Activated T-helper 1 cell treated with anti-CD3 and anti-CD28 coated beads, Interleukin-12 subunit alpha, Interleukin-12 subunit beta, Interleukin-2, Interleukin-4 antibody, amounts not matched to agents 30 ng/mL and 10 ng/mL and 1 ng/mL, durations not matched to agents 14 hours and 24 hours and 36 hours (primary cell): ENCODE measurements at regions not wholly inside any gene's neighbourhood (a gene's known extent, or its start where the extent isn't known, plus 50 kb on each side); places are given as distances from the start of the nearest gene placed in this dataset.
"Not testable (repeated sequence)": the region's sequence is repeated elsewhere in the genome, so short reads cannot be mapped to it uniquely, and the experiment has no call there.

Experiments used
- DNase-seq: peaks from one replicate; pipeline ENCODE4 v3.0.0; 2021; ENCODE audit warnings: low spot score
- H3K27ac Mint-ChIP-seq: one replicate; pipeline ENCODE4 v1.8.0; 2021; ENCODE audit warnings: mild to moderate bottlenecking, mixed read lengths
- H3K27me3 Mint-ChIP-seq: one replicate; pipeline ENCODE4 v1.8.0; 2022; ENCODE audit warnings: mild to moderate bottlenecking, moderate library complexity, mixed read lengths; ENCODE audit not compliant: insufficient read depth
- H3K36me3 Mint-ChIP-seq: one replicate; pipeline ENCODE4 v1.8.0; 2021; ENCODE audit warnings: low read depth, mixed read lengths
- H3K4me1 Mint-ChIP-seq: one replicate; pipeline ENCODE4 v1.8.0; 2021; ENCODE audit warnings: low read depth, mixed read lengths
- H3K4me3 Mint-ChIP-seq: one replicate; pipeline ENCODE4 v1.8.0; 2021; ENCODE audit warnings: mild to moderate bottlenecking, moderate library complexity, mixed read lengths
- H3K9me3 Mint-ChIP-seq: one replicate; pipeline ENCODE4 v1.8.0; 2021; ENCODE audit warnings: mixed read lengths
- intact Hi-C: fragments of 100-400 bp; cut with micrococcal nuclease; formaldehyde crosslinking; loops from one replicate; pipeline ENCODE4 v1.15.1; 2024

DNA sequence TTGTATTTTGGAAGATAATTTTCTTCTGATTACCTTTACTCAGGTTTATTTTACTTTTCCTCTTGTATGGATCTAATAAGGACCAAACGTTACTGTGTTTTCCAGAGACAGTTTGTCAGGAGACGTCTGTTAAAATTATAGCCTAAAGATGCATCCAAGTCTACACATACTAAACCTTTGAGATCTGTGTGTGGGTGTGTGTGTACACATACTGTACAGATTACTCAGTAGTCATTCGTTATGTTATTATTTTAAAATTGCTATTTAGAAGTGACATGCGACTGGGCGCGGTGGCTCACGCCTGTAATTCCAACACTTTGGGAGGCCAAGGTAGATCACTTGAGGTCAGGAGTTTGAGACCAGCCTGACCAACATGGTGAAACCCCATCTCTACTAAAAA, 51.6 kb upstream of the CNTLN start:
- DNase-seq, result no peak
- H3K36me3 Mint-ChIP-seq, result no peaks in the 10 kb centered on the region
- no peak overlapping the region for H3K27ac Mint-ChIP-seq
- no peaks in the 10 kb centered on the region for H3K27me3 Mint-ChIP-seq
- H3K4me3 Mint-ChIP-seq, result no peak overlapping the region
- intact Hi-C loops, result no loop called here
- H3K9me3 Mint-ChIP-seq, result no peaks in the 10 kb centered on the region
- H3K4me1 Mint-ChIP-seq, result no peaks in the 10 kb centered on the region

DNA sequence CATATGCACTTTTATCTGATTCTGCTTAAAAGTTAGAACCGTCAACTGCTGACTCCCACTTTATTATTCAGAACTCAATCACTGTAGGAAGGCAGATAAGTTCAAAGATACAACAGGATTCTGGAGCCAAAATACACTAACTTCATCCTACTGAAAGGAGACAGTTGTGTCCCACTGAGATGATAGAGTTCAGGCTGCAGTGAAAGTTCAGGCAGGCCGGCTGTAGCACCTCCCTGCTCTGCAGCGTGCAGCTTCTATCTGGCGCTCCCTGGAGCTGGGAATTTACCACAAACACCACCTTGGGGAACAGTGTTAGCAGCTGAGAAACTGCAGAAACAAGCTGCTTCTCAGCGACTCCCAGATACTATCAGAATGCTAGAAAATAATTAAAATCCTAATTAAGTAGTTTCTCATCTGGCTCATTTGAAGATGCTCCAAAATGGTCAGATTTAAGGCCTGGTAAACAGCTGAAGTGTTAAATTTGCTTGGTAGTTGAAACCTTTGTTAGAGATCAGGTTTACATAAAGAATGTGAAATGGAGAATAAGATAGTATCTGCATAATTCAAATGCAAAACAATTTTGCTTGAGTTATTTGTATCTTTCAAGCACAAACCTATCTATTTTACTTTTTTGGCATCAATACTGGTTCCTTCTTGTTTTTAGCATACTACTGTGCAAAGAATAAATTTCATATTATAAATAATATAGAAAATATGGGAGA, 52.3 kb upstream of the CNTLN start:
- Mint-ChIP-seq H3K9me3 (no peaks in the 10 kb centered on the region), H3K4me1 (no peaks in the 10 kb centered on the region), H3K27me3 (no peaks in the 10 kb centered on the region), H3K27ac (no peak overlapping the region), H3K36me3 (no peaks in the 10 kb centered on the region), H3K4me3 (no peak overlapping the region)
- intact Hi-C loops, result no loop called here
- no peak for DNase-seq

DNA sequence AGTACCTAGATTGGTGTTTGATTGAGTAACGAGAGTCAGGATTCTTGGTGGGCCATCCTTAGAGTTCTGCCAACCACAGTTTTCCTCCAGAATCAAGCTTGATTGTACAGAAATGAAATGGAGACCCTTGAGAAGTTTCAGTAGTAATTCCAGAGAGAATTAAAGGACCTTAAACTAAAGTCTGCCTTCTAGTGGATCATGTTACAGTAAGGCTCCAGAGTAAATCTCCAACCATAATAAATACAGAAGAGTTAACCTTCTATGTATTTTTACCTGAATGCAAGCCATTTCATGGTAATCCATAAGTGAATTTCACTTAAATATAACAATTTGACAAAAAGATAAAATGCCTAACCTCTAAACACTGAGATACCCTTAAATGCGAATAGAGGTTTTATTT, 53.0 kb upstream of the CNTLN start:
- Mint-ChIP-seq H3K9me3 (no peaks in the 10 kb centered on the region), H3K27me3 (no peaks in the 10 kb centered on the region), H3K36me3 (no peaks in the 10 kb centered on the region), H3K4me1 (no peaks in the 10 kb centered on the region), H3K4me3 (no peak overlapping the region), H3K27ac (no peak overlapping the region)
- no peak for DNase-seq
- intact Hi-C loops, result no loop called here

DNA sequence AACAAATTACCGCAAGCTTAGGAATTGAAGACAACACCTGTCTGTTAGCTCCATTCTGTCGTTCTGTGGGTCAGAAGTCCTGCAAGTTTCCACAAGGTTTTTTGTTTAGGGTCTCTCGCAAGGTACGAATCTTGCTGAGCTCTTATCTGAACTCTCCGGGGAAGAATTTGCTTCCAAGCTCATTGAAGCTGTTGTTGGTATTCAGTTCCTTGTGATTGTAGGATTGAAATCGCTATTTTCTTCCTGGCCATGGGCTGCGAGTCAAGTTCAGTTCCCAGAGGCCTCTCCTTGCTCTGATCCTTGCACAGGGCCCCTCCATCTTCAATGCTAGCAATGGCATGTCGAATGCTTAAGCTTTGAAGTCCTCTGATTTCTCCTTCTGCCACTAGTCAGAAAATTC, 53.5 kb upstream of the CNTLN start:
- no peak overlapping the region for H3K4me3 Mint-ChIP-seq
- DNase-seq, result no peak
- H3K4me1 Mint-ChIP-seq, result no peaks in the 10 kb centered on the region
- no peaks in the 10 kb centered on the region for H3K9me3 Mint-ChIP-seq
- no peaks in the 10 kb centered on the region for H3K36me3 Mint-ChIP-seq
- intact Hi-C loops, result no loop called here
- H3K27ac Mint-ChIP-seq, result no peak overlapping the region
- no peaks in the 10 kb centered on the region for H3K27me3 Mint-ChIP-seq

DNA sequence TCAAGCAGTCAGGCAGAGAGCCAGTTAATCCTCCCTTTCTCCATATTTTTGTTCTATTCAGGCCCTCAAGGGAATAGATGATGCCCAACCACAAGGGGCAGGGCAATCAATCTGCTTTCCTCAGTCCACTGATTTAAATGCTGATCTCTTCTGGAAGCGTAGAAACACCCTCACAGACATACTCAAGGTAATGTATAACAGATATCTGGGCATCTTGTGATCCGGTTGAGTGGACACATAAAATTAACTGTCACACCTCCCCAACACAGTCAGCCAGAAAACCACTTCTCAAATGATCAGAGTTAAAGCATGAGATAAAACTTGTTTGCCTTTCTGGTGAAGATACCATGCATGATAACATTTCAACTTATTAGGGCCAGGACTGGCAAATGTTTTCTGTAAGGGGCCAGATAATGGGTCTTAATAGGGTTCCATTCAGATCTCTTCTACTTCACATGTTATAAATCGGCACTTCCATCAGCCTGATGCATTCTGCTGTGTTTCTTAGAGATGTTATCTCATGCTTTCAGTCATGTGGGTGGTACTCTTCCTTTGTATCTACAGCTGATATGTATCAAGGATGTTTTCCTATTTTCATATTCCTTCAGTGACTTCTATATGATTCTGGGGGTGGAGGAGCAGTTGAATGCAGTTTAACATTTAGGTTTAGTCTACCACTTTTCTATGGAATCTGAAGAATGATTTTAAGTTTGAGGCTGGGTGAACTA, 58.9 kb upstream of the CNTLN start:
- Mint-ChIP-seq H3K4me3 (no peak overlapping the region), H3K36me3 (no peaks in the 10 kb centered on the region), H3K9me3 (no peaks in the 10 kb centered on the region), H3K4me1 (no peaks in the 10 kb centered on the region), H3K27ac (no peak overlapping the region), H3K27me3 (no peaks in the 10 kb centered on the region)
- intact Hi-C loops, result no loop called here
- DNase-seq, result no peak

DNA sequence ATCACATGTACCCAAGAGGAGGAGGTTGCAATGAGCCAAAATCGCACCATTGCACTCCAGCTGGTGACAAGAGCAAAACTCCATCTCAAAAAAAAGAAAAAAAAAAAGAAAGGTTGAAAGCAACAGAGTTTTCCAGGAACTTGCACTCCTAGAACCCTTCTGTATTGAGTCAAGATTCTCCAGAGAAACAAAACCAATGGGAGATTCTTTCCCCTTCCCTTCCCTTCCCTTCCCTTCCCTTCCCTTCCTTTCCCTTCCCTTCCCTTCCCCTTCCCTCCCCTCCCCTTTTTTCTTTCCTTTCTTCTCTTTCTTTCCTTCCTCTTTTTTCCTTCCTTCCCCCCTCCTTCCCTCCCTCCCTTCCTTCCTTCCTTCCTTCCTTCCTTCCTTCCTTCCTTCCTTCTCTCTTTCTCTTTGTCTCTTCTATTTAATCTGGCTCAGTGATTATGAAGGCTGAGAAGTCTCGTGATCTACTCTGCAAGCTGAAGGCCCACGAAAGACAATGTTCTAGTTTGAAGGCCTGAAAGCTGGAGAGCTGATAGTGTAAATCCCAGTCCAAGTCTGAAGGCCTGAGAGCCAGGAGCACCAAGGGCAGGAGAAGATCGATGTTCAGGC, 59.6 kb upstream of the CNTLN start:
- Mint-ChIP-seq H3K4me3 (no peak overlapping the region), H3K36me3 (no peaks in the 10 kb centered on the region), H3K27ac (no peak overlapping the region), H3K4me1 (no peaks in the 10 kb centered on the region), H3K27me3 (no peaks in the 10 kb centered on the region), H3K9me3 (no peaks in the 10 kb centered on the region)
- intact Hi-C loops, result no loop called here
- DNase-seq, result no peak

DNA sequence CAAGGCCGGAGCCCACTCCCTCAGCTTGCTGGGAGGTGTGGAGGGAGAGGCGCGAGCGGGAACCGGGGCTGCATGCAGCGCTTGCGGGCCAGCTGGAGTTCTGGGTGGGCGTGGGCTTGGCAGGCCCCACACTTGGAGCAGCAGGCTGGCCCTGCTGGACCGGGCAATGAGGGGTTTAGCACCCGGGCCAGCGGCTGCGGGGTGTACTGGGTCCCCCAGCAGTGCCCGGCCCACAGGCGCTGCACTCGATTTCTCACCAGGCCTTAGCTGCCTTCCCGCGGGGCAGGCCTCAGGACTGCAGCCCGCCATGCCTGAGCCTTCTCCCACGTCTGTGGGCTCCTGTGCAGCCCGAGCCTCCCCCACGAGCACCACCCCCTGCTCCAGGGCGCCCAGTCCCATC, 62.3 kb upstream of the CNTLN start:
- H3K4me1 Mint-ChIP-seq, H3K27me3 Mint-ChIP-seq, H3K9me3 Mint-ChIP-seq, H3K4me3 Mint-ChIP-seq, H3K36me3 Mint-ChIP-seq, DNase-seq, H3K27ac Mint-ChIP-seq, intact Hi-C loops: not testable (repeated sequence)

DNA sequence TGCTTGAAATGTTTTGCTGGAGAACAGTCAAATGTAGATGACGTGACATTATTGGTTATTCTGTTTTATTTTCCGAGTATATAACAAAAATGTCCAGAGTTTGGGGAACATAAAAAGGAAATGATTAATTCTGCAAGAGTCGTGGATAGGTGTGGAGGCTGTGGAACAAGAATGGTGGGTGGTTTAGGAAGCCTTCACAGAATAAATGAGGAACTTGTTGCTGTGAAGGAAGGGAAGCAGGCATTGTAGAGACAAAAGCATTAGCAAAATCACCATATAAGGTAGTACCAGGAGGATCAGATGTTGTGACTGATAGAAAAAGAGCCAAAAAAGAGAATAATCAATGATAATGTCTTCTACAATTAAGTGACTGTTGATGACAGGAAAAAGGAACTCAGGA, 66.2 kb upstream of the CNTLN start:
- DNase-seq, result no peak
- no peaks in the 10 kb centered on the region for H3K4me1 Mint-ChIP-seq
- H3K4me3 Mint-ChIP-seq, result no peak overlapping the region
- no peaks in the 10 kb centered on the region for H3K9me3 Mint-ChIP-seq
- intact Hi-C loops, result no loop called here
- H3K27me3 Mint-ChIP-seq, result no peaks in the 10 kb centered on the region
- H3K27ac Mint-ChIP-seq, result no peak overlapping the region
- no peaks in the 10 kb centered on the region for H3K36me3 Mint-ChIP-seq

DNA sequence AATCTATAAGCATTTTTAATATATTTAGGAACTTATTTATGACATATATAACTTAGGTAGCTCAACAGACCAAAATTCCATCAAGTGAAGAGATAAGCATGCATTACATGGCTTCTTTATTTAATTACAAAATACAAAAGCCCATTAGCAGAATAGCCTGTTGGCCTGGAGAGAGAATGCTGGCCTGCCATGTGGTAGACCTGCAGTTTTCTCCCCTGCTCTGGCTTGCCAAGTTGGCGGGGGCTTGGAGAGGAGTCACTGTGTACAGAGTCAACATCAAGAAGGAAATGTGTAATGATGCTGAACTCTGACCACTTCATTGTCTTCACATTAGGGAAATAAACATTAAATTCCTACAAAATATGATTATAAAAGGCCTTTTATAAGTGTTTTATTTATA, 69.8 kb upstream of the CNTLN start:
- no peak for DNase-seq
- no peaks in the 10 kb centered on the region for H3K9me3 Mint-ChIP-seq
- no peaks in the 10 kb centered on the region for H3K27me3 Mint-ChIP-seq
- H3K4me3 Mint-ChIP-seq, result no peak overlapping the region
- H3K36me3 Mint-ChIP-seq, result no peaks in the 10 kb centered on the region
- intact Hi-C loops, result no loop called here
- no peak overlapping the region for H3K27ac Mint-ChIP-seq
- no peaks in the 10 kb centered on the region for H3K4me1 Mint-ChIP-seq

DNA sequence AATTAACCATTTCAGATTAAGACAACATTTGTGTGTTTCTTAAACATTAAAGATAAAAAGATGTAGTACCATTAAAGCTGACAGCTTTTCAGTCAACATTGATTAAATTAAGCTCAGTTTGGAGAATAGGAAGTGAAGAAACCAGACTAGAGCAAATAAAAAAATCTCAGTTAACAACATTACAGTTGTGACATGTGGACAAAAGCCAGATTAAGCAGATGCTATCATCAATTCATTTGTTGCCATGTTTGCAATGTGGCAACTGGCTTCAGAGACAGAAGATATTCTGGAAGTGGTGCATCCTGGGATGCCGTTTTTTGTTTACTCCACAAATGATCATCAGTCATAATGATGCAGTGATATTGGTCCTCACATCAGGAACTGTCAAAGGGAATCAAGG, 70.3 kb upstream of the CNTLN start:
- no peaks in the 10 kb centered on the region for H3K4me1 Mint-ChIP-seq
- intact Hi-C loops, result no loop called here
- no peaks in the 10 kb centered on the region for H3K27me3 Mint-ChIP-seq
- no peaks in the 10 kb centered on the region for H3K36me3 Mint-ChIP-seq
- H3K4me3 Mint-ChIP-seq, result no peak overlapping the region
- no peaks in the 10 kb centered on the region for H3K9me3 Mint-ChIP-seq
- DNase-seq, result no peak
- no peak overlapping the region for H3K27ac Mint-ChIP-seq

DNA sequence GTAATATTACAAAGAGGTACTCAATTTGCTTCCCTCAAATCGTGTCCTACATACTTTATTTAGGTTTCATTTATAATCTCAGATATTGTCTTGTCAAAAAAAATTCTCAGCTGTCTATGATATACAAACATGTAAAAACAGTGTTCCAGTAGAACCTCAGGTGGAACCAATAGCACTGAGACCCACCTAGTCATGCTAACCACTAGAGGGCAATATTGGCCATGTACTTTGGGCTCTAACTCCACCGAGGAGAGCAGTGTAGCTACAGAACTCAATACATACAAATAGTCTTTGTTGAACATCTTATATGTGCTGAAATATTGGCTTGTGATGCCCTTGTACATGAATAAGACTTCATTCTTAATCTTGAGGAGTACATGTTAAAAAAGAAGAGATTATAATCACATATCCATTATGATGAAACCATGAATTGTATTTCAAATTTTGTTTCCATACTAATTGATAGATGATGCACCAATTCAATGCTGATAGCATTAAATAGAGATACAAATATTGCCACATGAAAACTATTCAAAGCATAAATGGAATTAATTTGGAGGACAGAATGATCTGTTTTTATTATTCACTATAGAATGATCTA, 71.2 kb upstream of the CNTLN start:
- Mint-ChIP-seq H3K4me3 (no peak overlapping the region), H3K36me3 (no peaks in the 10 kb centered on the region), H3K27ac (no peak overlapping the region), H3K4me1 (no peaks in the 10 kb centered on the region), H3K9me3 (no peaks in the 10 kb centered on the region), H3K27me3 (no peaks in the 10 kb centered on the region)
- intact Hi-C loops, result loop anchor here (1.0 kb wide), 1 partner anchor 400 kb away; no protein-coding TSS in a partner anchor
- no peak for DNase-seq

DNA sequence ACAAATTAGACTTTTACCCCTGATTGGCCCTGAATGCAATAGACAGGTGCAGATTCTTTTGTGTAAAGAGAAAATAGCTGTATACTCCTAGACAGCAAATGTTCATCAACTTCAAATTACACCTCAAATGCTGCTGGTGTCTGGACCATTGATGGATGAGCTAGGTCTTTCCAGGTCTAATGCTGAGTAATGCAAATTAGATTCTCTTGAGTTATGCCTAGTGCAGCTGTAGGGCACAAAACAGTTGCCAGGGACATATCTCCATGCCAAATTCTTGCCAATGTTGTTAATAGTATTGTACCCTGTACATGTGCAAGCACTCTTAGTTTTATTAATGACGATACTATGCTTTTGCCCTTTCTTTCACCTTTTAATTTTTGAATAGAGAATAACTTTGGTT, 72.3 kb upstream of the CNTLN start:
- H3K27me3 Mint-ChIP-seq, result no peaks in the 10 kb centered on the region
- DNase-seq, result no peak
- no peaks in the 10 kb centered on the region for H3K36me3 Mint-ChIP-seq
- no peaks in the 10 kb centered on the region for H3K4me1 Mint-ChIP-seq
- no peaks in the 10 kb centered on the region for H3K9me3 Mint-ChIP-seq
- intact Hi-C loops, result no loop called here
- H3K4me3 Mint-ChIP-seq, result no peak overlapping the region
- no peak overlapping the region for H3K27ac Mint-ChIP-seq

DNA sequence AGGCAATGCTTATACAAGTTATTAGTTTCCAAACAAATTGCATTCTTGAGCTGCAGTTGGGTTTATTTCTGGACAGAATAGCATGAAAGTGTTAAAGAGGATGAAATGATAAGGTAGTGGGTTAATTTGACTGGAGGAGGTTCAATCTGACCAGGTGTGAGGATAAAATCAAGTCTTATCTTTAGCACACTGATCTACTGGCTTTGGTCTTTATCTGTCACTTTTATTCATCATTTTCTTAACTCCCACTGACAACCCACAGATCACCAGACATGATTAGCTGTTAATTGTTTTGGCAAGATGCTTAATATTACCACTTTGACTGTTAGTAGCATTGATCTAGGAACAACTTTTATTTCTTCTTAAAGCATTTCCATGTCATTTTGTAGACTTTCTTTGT, 74.4 kb upstream of the CNTLN start:
- H3K4me1 Mint-ChIP-seq, result no peaks in the 10 kb centered on the region
- no peaks in the 10 kb centered on the region for H3K27me3 Mint-ChIP-seq
- H3K9me3 Mint-ChIP-seq, result no peaks in the 10 kb centered on the region
- H3K4me3 Mint-ChIP-seq, result no peak overlapping the region
- DNase-seq, result no peak
- H3K27ac Mint-ChIP-seq, result no peak overlapping the region
- no peaks in the 10 kb centered on the region for H3K36me3 Mint-ChIP-seq
- intact Hi-C loops, result no loop called here
